GM19193 (cell line): ENCODE measurements at regions not wholly inside any gene's neighbourhood (a gene's known extent, or its start where the extent isn't known, plus 50 kb on each side); places are given as distances from the start of the nearest gene placed in this dataset.

Source experiments
- POLR2A ChIP-seq: IDR thresholded peaks from 4 replicates; pipeline ENCODE4 v1.6.1; 2011; ENCODE audit not compliant: insufficient read depth, insufficient read length; ENCODE audit errors: extremely low read depth

DNA sequence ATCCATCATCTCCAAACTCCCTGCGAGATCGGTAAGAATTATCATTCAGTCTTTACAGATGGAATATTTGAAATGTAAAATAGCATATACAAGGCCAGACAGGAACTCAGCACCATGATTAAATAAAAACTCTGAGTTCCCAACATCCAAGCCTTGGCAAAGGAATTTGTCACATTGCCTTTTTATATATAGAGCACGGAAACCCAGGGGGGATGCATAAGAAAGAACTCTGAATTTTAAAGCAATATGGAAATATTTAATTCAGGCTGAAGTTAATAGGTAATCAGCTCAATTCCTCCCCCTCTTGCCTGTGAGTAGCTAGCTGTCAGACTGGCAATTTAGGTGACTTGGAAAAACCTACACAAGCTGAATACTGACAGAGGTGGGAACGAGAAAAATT lies 217.9 kb upstream of the KCNMB2 start:
- no peak for TF ChIP-seq POLR2A

DNA sequence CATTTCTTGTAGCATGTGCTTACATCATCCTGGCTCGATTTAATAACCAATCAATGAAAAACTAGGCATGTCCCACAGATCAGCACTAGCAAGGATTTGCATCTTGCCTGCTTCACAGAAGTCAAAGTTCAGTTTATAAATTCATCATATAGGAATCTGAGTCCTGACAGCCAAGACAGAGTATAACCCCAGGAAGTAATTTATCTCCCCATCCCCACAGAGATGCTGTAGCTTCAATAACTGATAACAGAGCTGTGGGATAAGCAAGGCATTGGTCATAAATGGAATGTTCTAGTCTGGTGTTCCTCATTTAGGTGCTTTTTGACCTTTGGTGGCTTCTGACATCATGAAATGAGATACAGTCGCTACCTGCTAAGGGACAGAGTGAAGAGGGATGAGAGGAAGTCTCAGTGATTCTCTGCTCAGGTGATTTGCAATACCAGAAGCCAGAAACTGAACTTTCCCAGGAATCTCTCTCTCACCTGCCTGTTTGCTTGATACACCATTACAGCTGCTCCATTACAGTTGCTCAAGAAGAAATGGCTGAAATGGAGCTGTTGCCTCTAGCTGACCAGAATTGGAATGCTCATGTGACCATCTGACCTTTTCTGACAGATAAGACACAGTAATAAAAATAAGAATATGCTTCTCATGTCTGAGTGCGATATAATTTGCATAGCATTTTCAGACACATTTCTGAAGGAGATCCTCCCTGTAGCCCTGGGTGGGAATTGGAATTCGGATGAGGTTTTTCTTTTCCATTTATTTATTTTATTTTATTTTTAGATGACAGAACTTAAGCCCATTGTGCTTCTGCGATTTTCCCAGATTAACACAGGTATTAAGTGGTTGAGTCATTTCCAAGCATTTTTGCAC lies 217.1 kb upstream of the KCNMB2 start:
- no peak for TF ChIP-seq POLR2A

DNA sequence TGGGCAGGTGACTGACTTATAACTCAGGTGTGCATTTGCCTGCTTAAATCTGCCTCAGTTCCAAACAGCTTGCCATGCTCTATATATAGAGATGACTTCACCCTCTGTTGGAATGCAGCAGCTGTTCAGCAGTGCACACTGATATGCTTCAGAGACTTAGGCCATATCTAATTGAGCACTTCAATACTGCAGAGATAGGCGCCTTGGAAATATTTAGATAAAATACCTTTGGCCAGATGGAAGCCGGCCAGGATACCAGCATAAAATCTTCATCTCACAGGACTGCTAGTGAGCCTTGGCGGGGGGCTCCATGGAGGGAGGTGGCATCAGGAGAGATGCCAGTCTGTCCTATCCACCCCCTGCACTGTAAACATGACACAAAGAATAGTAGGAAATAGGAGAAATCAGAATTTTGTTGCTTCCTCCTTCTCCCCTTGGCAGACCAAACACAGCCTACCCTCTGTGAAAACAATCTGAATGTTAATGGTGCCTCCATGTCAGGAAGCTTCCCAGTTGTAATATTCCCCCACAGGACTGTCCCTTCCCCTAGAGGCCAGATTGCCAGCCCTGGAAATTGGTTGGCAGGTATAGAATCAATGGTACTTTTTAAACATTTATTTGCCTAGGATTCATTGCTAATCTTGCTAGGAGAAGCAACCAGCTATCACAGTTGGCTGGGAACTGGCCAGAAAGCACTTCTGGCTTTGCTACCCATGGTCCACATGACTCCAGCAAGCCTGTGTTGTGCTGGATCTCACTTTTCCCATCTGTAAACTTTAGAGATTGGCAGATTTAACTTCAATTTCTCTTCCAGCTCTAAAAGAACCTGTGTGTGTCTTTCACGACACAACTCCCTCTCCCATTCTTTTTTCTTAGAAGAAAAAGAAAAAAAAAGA lies 215.5 kb upstream of the KCNMB2 start:
- no peak for TF ChIP-seq POLR2A

DNA sequence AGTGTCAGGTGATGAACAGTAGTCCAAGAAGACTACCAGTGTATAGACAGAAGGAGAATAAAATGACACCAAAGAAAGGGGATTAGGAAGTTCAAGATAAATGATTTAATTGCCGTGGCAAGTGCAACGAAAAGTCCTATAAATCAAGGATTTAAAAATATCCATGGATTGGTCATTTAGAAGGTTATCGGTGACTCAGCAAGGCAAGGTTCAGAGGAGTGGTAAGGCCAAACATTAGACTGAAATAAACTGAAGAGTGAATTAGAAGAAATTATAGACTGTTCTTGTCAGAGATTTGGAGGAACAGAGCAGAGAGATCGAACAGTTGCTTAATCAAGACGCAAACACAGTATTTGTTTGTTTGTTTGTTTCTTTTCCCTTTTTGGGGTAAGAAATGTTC lies 211.9 kb upstream of the KCNMB2 start:
- TF ChIP-seq POLR2A, result no peak

DNA sequence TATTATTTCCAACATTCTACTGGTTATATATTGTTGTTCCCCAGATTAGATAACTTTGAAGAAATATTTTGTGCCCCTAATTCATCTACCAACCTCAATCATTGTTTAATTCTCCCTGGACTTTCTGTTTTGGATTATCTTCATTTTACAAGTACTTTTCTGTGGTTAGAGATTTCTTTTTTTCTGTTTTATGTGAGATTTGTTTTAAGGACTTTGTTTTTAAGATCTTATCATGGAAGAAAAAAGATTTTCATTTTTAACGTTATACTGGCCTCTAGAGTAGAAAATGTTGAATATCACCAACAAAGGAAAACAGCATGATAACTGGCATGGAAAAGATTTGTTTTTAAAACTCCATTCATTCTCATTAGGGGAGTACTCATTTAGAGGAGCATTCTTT lies 210.9 kb upstream of the KCNMB2 start:
- no peak for TF ChIP-seq POLR2A

DNA sequence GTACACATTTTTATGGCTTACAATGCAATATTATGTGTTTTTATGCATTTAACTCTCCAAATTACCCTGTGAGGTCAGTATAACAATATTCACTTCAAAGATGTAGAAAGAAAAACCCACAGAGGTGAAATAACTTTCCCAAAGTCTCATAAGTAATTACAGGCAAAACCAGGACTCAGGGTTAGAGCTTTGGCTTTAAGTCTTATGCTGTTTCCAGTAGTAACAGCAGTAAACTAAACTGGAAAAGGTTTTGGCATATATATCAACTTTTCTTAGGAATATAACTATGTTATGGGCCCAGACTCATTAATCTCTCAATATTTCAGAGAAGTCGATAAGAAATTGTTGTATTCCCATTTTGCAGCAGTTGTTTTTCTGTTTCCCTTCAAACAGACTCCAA lies 206.3 kb upstream of the KCNMB2 start:
- TF ChIP-seq POLR2A, result no peak

DNA sequence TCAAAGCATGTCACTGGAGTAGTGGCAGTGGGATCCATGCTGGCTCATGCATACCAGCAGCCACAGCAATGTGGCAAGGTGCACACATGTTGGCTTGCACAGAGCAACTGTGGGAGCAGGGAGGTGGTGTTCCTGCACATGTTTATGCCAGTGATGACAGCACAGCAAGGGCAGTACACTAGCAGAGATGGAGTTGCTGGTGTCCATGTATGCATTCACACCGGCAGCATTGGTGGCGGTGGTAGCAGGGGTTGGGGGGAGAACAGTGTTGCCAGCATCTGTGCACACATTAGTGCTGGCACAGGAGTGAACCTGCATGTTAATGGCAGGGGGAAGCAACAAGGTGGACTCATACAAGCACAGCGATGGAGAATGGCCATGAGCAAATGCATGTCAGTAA lies 202.0 kb upstream of the KCNMB2 start:
- TF ChIP-seq POLR2A, result no peak

DNA sequence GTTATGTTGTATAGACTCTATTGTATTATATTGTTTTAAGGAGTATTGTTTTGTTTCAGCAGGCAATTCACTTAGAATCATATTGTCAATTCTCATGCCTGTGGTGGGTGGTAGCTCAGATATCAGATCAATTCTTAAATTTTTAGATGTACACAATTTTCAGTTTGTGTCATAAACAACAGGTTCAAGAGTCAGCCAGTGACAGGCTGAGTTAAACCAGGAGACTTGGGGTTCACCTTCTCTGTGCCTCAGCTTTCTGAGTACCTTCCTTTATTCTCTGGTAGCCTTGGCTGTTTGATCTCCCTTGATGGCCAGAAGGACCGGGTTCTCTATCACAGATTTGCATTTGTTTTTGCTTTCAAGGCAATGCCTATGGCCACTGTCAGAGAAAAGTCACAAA lies 199.9 kb upstream of the KCNMB2 start:
- no peak for TF ChIP-seq POLR2A

DNA sequence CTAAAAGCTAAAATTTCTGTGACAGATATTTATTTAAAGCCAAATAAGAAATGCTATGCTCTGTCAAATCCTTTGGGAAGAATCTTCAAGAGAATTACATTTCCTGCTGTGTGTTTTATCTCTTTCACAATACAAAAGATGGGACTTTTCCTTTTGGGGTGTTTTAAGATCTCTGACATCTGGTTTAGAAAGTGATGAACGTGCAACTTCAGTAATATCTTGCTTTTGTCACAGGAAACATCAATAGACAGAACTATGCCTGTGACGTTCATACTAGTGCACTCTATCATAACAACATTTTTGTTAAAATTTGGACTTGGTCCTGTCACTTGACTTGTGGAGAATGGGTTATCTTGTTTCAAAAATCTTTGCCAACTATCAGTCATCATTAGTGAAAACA lies 195.7 kb upstream of the KCNMB2 start:
- TF ChIP-seq POLR2A, result no peak

DNA sequence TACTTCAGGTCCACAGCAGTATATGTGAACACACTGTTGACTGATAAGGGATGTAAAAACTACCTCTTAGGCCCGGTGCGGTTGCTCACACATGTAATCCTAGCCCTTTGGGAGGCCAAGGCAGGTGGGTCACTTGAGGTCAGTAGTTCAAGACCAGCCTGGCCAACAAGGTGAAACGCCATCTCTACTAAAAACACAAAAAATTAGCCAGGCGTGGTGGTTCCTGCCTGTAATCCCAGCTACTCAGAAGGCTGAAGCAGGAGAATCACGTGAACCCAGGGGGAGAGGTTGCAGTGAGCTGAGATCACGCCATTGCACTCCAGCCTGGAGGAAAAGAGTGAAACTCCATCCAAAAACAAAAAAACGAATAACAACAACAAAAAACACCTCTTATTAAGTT lies 194.6 kb upstream of the KCNMB2 start:
- no peak for TF ChIP-seq POLR2A

DNA sequence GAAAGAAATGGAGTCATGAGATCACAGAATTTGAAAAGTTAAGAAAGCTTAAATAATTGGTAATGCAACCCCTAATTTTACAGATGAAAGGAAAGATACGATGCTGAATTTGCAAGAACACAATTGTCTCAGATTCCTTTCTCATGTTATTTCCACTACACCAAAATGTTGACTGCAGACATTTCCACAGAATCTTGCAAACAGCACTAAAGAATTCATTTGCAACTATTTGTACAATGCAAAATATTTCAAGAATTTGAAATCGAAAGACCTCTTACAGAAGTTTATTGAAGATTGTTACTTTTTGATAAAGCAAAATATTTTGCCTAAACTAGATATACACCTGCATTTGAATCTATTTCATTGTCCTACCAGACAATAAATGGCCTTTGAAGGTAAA lies 194.1 kb upstream of the KCNMB2 start:
- no peak for TF ChIP-seq POLR2A

DNA sequence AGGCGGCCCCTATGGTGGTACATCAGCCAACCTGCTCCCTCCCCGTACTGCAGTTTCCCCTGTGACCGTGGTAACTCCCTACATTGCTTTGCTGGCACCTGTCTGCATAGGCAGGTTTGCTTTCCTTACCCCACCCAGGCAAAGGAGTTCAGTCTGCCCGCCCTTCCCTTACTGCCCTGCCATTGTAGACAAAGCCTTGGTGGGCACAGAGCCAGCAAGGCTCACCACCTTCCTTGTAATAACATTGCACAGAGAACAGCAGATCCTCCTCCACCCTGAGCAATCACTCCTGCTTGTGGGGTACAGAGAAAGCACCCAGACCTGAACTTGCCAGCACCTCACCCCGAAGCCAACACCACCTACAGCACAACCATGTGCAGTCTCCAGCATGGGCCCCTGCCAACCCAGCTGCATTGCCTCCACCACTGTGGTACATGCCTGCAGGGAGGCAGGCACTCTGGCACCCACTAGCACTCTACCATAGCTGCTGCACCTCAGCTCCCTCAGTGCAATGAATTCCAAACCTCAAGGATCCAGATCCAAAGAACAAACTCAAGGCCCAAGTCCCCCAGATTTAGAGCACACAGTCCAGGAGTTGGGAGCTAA lies 192.7 kb upstream of the KCNMB2 start:
- TF ChIP-seq POLR2A, result no peak

DNA sequence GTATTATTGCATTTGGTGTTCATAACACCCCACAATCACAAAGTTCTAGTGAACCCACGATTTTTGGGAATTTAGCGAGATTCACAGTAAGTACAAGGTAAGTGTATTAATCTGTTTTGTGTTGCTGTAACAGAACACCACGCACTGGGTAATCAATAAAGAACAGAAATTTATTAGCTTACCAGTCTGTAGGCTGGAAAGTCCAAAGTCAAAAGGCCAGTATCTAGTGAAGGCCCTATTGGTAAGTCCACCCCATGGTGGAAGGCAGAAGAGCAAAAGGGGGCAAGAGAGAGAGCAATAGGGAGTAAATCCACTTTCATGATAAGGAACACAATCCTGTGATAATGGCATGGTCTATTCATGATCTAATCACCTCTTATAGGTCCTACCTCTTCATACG lies 190.3 kb upstream of the KCNMB2 start:
- TF ChIP-seq POLR2A, result no peak

DNA sequence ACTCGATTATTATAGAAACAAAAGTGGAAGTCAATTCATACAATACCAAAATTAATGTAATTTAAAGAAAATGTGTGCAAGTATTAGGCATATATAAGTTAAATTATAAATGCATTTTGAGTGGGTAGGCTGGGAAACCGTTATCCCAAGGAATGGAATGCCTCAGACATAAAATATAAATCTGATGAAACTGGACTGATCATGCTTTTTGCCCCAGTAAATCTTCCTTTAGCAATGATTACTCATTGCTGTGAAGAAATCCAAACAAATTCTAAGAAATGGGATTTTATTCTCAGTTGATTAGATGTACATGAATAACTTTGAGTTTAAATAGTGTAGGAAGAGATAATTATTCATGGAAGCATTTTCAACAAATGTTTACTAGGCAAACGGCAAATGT lies 185.5 kb upstream of the KCNMB2 start:
- no peak for TF ChIP-seq POLR2A

DNA sequence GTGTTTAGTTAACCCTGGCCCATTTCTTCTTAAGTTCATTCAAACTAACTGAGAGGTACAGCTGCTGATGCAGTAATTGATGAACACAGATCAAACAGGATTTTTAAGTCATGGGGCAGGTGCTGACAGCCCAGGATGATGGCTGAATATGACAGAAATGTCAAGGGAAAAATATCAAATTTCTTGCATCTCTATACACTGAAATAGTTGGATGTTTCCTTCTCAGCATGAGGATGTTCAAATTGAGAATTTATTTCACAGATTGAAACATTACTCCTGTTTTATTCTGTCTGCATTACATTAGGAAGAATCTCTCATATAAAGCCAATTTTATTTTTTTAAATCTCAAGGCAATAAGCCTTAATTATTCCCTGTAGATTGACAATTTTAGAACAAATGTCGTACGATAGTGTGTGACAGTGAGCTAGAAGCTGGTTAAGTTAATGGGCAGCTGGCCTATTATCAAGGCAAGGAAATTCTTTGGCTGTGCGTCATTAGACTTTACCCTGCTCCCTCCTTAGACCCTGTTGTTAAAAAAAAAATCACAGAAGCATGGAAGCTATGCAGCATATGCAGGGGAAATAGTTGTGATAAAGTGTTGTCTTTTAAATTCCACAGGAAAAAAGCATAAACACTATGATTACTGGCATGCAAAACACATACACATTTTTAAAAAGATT lies 183.8 kb upstream of the KCNMB2 start:
- no peak for TF ChIP-seq POLR2A

DNA sequence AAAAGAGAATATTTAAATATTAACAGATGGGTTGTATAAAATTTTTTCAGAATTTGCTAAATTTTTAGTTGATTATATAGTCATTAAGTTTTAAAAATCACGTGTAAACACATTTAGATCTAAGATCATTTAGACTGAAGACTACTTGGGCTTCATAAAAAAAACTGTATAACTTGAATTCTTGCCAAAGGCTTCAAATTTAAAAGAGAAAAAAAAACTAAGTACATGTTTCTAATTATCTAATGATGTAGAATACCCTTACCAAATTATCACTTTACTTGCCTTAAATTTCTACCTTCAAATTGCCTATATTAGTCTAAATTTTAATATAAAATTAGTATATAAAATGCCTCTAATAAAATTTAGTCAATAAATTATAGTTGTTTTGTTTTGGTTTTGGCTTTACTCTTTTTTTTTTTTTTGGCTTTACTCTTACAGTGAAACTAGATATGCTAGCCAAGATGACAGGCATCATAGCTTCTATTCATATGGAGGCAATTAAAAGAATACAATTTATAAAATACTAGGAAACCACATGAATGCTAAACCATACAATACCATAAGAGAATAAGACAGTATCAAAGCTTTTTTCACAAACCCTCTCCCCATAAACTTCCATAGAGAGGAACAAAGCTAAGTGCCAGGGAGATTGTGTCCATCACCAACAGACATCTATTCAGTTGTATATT lies 183.1 kb upstream of the KCNMB2 start:
- TF ChIP-seq POLR2A, result no peak
